Caco-2 (cell line): ENCODE measurements at regions not wholly inside any gene's neighbourhood (a gene's known extent, or its start where the extent isn't known, plus 50 kb on each side); places are given as distances from the start of the nearest gene placed in this dataset.

Source experiments
- BruUV-seq: library from RNA; stranded (reverse); fragments of 400-500 nt; replicated peaks from 2 replicates; lab custom pipeline; 2021; lab: Mats Ljungman, UMichigan
- CTCF ChIA-PET: fragments of 300-600 bp; sonication (Branson Sonifier 250); formaldehyde crosslinking; loops from one replicate; lab custom pipeline; 2022; ENCODE audit warnings: antibody characterized with exemption; lab: Charles Lee
- POLR2A ChIA-PET: fragments of 300-600 bp; sonication (Branson Sonifier 250); formaldehyde crosslinking; loops from one replicate; lab custom pipeline; 2022; ENCODE audit warnings: antibody characterized with exemption; lab: Charles Lee
- DNase-seq, 2 experiments: peaks; one replicate each; pipeline versions ENCODE4 v3.0.0 to v3.0.0-alpha.2; 2020 to 2022
- H3K27me3 ChIP-seq: replicated peaks from 2 replicates; pipeline ENCODE4 v1.6.0; 2011; ENCODE audit warnings: low read length; ENCODE audit not compliant: control insufficient read depth, insufficient read depth
- H3K36me3 ChIP-seq: 2 replicates; pipeline ENCODE4 v1.5.1; 2011; ENCODE audit warnings: low read length; ENCODE audit not compliant: control insufficient read depth, insufficient read depth
- H3K4me1 ChIP-seq: fragments of 250-450 bp; sonication (Bioruptor Pico); 2 replicates; pipeline ENCODE4 v1.5.1; 2020; ENCODE audit warnings: mild to moderate bottlenecking
- H3K4me3 ChIP-seq: 2 replicates; pipeline ENCODE4 v1.5.1; 2011; ENCODE audit warnings: low read depth, mild to moderate bottlenecking, control low read depth, low read length
- H3K9me3 ChIP-seq: fragments of 250-450 bp; sonication (Bioruptor Pico); 2 replicates; pipeline ENCODE4 v1.5.1; 2020; ENCODE audit warnings: mild to moderate bottlenecking, moderate library complexity
- H3K27ac Mint-ChIP-seq: one replicate; pipeline ENCODE4 v1.8.0; 2022; ENCODE audit warnings: mixed read lengths; ENCODE audit not compliant: unreplicated experiment
- H3K27me3 Mint-ChIP-seq: one replicate; pipeline ENCODE4 v1.8.0; 2022; ENCODE audit warnings: mixed read lengths; ENCODE audit not compliant: insufficient read depth, unreplicated experiment
- H3K36me3 Mint-ChIP-seq: one replicate; pipeline ENCODE4 v1.8.0; 2022; ENCODE audit warnings: mild to moderate bottlenecking, mixed read lengths; ENCODE audit not compliant: insufficient read depth, unreplicated experiment
- H3K4me1 Mint-ChIP-seq: one replicate; pipeline ENCODE4 v1.8.0; 2022; ENCODE audit warnings: low read depth, mixed read lengths; ENCODE audit not compliant: unreplicated experiment
- H3K4me3 Mint-ChIP-seq: one replicate; pipeline ENCODE4 v1.8.0; 2022; ENCODE audit warnings: mild to moderate bottlenecking, moderate library complexity, mixed read lengths; ENCODE audit not compliant: unreplicated experiment
- H3K9me3 Mint-ChIP-seq: one replicate; pipeline ENCODE4 v1.8.0; 2022; ENCODE audit warnings: mixed read lengths; ENCODE audit not compliant: unreplicated experiment
- CTCF ChIP-seq, 2 experiments: fragments of 200-600 bp in 1 of 2; IDR thresholded peaks; 1 replicate in 1 of 2; 2 replicates in 1 of 2; pipeline versions ENCODE4 v1.5.1 to v1.8.0; 2011 to 2022; ENCODE audit warnings: antibody characterized with exemption in 1 of 2, control low read depth in 1 of 2, inconsistent platforms in 1 of 2, low read depth in 1 of 2, low read length in 1 of 2, mild to moderate bottlenecking in 1 of 2, moderate library complexity in 1 of 2; ENCODE audit not compliant: insufficient read depth in 1 of 2, severe bottlenecking in 1 of 2, unreplicated experiment in 1 of 2
- intact Hi-C: fragments of 100-400 bp; cut with micrococcal nuclease; formaldehyde crosslinking; loops from one replicate; pipeline ENCODE4 v1.10.0; 2022; ENCODE audit not compliant: unreplicated experiment

- POLR2A ChIA-PET = no interaction called here
Measured at GRCh38 chr3:170765419-170766078, 104.4 kb downstream of the RPL22L1 start.

GRCh38 chr3:170764017-170764416, 106.0 kb downstream of the RPL22L1 start:
- no peak for TF ChIP-seq CTCF (IDR thresholded peaks at IDR 0.05; ENCODE audit: insufficient read depth in 1 of 2, low read depth in 1 of 2, low read length in 1 of 2, severe bottlenecking in 1 of 2, unreplicated experiment in 1 of 2)
- intact Hi-C loops = no loop called here
- peaks cover 14% of the 10 kb centered on the region for H3K4me1 Mint-ChIP-seq
- CTCF ChIA-PET = no interaction called here
- no peaks in the 10 kb centered on the region for H3K27me3 ChIP-seq
- no peaks in the 10 kb centered on the region for H3K9me3 Mint-ChIP-seq
- H3K36me3 Mint-ChIP-seq = no peaks in the 10 kb centered on the region
- H3K9me3 ChIP-seq = no peaks in the 10 kb centered on the region
- no TSS peak for BruUV-seq
- DNase-seq = no peak
- no peak overlapping the region for H3K4me3 Mint-ChIP-seq
- H3K27ac Mint-ChIP-seq = no peak overlapping the region
- no peaks in the 10 kb centered on the region for H3K4me1 ChIP-seq
- POLR2A ChIA-PET = no interaction called here
- H3K4me3 ChIP-seq = no peak overlapping the region
- H3K27me3 Mint-ChIP-seq = no peaks in the 10 kb centered on the region
- H3K36me3 ChIP-seq = no peaks in the 10 kb centered on the region

More at GRCh38 chr3:170765419-170766078, 104.4 kb downstream of the RPL22L1 start:
- Mint-ChIP-seq H3K9me3 (no peaks in the 10 kb centered on the region), H3K27me3 (no peaks in the 10 kb centered on the region), H3K4me1 (peaks cover under 1% of the 10 kb centered on the region), H3K36me3 (no peaks in the 10 kb centered on the region), H3K4me3 (no peak overlapping the region), H3K27ac (no peak overlapping the region)
- Histone ChIP-seq H3K4me1 (no peaks in the 10 kb centered on the region), H3K27me3 (no peaks in the 10 kb centered on the region), H3K4me3 (no peak overlapping the region), H3K36me3 (no peaks in the 10 kb centered on the region), H3K9me3 (no peaks in the 10 kb centered on the region)
- BruUV-seq = no TSS peak
- intact Hi-C loops = no loop called here
- CTCF ChIA-PET = interaction anchor here (0.6 to 0.9 kb wide), 3 partner anchors 46 to 352 kb away, joined by 3 to 4 read pairs (median 3); no protein-coding TSS in a partner anchor
- no peak for TF ChIP-seq CTCF (IDR thresholded peaks at IDR 0.05; ENCODE audit: insufficient read depth in 1 of 2, low read depth in 1 of 2, low read length in 1 of 2, severe bottlenecking in 1 of 2, unreplicated experiment in 1 of 2)
- no peak for DNase-seq

DNA sequence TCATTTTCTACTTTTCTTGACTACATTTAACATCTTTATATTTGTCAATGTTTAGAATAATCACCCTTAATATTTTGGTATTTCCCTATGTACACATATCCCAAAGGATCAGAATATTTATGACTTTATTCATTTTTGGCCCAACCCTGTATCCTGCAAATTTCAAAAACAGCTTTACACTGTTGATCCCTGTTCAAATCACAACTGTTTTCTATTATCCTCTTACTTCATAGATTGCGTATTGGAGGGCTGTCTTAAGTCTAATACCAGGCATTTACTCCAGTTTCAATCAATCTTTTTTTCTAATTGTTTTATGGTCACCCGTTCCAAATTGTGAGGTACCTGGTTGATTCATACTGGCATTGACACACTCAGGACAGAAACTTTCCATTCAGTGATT, 107.9 kb downstream of the RPL22L1 start:
- Mint-ChIP-seq H3K27ac (no peak overlapping the region), H3K36me3 (no peaks in the 10 kb centered on the region), H3K9me3 (no peaks in the 10 kb centered on the region), H3K4me1 (peaks cover 14% of the 10 kb centered on the region), H3K4me3 (no peak overlapping the region), H3K27me3 (no peaks in the 10 kb centered on the region)
- DNase-seq = no peak
- Histone ChIP-seq H3K4me1 (no peaks in the 10 kb centered on the region), H3K36me3 (no peaks in the 10 kb centered on the region), H3K9me3 (no peaks in the 10 kb centered on the region), H3K4me3 (no peak overlapping the region), H3K27me3 (no peaks in the 10 kb centered on the region)
- POLR2A ChIA-PET = no interaction called here
- no TSS peak for BruUV-seq
- TF ChIP-seq CTCF (IDR thresholded peaks at IDR 0.05; ENCODE audit: insufficient read depth in 1 of 2, low read depth in 1 of 2, low read length in 1 of 2, severe bottlenecking in 1 of 2, unreplicated experiment in 1 of 2) = no peak
- CTCF ChIA-PET = no interaction called here
- intact Hi-C loops = no loop called here
